Mesendoderm (in vitro differentiated cells): ENCODE measurements at regions not wholly inside any gene's neighbourhood (a gene's known extent, or its start where the extent isn't known, plus 50 kb on each side); places are given as distances from the start of the nearest gene placed in this dataset.

ENCODE experiments used
- DNase-seq: peaks from one replicate; pipeline ENCODE4 v3.0.0; 2013
- H2AK5ac ChIP-seq: 2 replicates; pipeline ENCODE4 v1.6.1; 2013; ENCODE audit warnings: low read length, inconsistent platforms
- H2BK120ac ChIP-seq: 2 replicates; pipeline ENCODE4 v1.6.1; 2013; ENCODE audit warnings: low read depth, mild to moderate bottlenecking, low read length, moderate library complexity, mixed read lengths
- H2BK15ac ChIP-seq: replicated peaks from 2 replicates; pipeline ENCODE4 v1.6.1; 2013; ENCODE audit warnings: low read depth, mild to moderate bottlenecking, moderate library complexity
- H2BK5ac ChIP-seq: 2 replicates; pipeline ENCODE4 v1.6.1; 2013; ENCODE audit warnings: low read length, inconsistent platforms
- H3K18ac ChIP-seq: 2 replicates; pipeline ENCODE4 v1.6.1; 2013; ENCODE audit warnings: mild to moderate bottlenecking, low read length, mixed read lengths
- H3K23ac ChIP-seq: one replicate; pipeline ENCODE4 v1.6.1; 2013; ENCODE audit warnings: low read length
- H3K27ac ChIP-seq: 2 replicates; pipeline ENCODE4 v1.5.1; 2013; ENCODE audit warnings: low read depth, mild to moderate bottlenecking, inconsistent platforms, low read length, moderate library complexity
- H3K27me3 ChIP-seq: 2 replicates; pipeline ENCODE4 v1.6.1; 2013; ENCODE audit warnings: low read length, control low read depth, mild to moderate bottlenecking, inconsistent platforms; ENCODE audit not compliant: insufficient read depth, poor library complexity
- H3K36me3 ChIP-seq: 2 replicates; pipeline ENCODE4 v1.6.1; 2013; ENCODE audit warnings: low read length, inconsistent platforms; ENCODE audit not compliant: control insufficient read depth, insufficient read depth
- H3K4ac ChIP-seq: one replicate; pipeline ENCODE4 v1.6.1; 2013; ENCODE audit warnings: low read depth, mild to moderate bottlenecking, low read length, moderate library complexity
- H3K4me1 ChIP-seq: 2 replicates; pipeline ENCODE4 v1.6.1; 2013; ENCODE audit warnings: low read depth, low read length, inconsistent platforms; ENCODE audit not compliant: control insufficient read depth
- H3K4me2 ChIP-seq: 2 replicates; pipeline ENCODE4 v1.6.1; 2013; ENCODE audit warnings: low read length
- H3K4me3 ChIP-seq: 2 replicates; pipeline ENCODE4 v1.5.1; 2013; ENCODE audit warnings: mild to moderate bottlenecking, low read length
- H3K56ac ChIP-seq: one replicate; pipeline ENCODE4 v1.6.1; 2013; ENCODE audit warnings: low read length
- H3K79me1 ChIP-seq: 2 replicates; pipeline ENCODE4 v1.6.1; 2013; ENCODE audit warnings: low read length, inconsistent platforms
- H3K79me2 ChIP-seq: 2 replicates; pipeline ENCODE4 v1.6.1; 2013; ENCODE audit warnings: mild to moderate bottlenecking, low read length; ENCODE audit not compliant: control insufficient read depth, insufficient read depth
- H3K9ac ChIP-seq: 2 replicates; pipeline ENCODE4 v1.6.1; 2013; ENCODE audit warnings: low read length, inconsistent platforms
- H4K5ac ChIP-seq: one replicate; pipeline ENCODE4 v1.6.1; 2013; ENCODE audit warnings: low read length
- H4K8ac ChIP-seq: one replicate; pipeline ENCODE4 v1.6.1; 2013; ENCODE audit warnings: low read depth, mild to moderate bottlenecking, control low read depth, low read length, moderate library complexity
- WGBS: extraction: QIAGEN DNeasy Blood & Tissue Kit; methylation state at CpG from one replicate; pipeline ENCODE4 v1.1.7; 2013; ENCODE audit warnings: low lambda C conversion rate, missing lambda C conversion rate; ENCODE audit not compliant: insufficient coverage; ENCODE audit errors: extremely low coverage; 5-methylcytosine and 5-hydroxymethylcytosine counted together

DNA sequence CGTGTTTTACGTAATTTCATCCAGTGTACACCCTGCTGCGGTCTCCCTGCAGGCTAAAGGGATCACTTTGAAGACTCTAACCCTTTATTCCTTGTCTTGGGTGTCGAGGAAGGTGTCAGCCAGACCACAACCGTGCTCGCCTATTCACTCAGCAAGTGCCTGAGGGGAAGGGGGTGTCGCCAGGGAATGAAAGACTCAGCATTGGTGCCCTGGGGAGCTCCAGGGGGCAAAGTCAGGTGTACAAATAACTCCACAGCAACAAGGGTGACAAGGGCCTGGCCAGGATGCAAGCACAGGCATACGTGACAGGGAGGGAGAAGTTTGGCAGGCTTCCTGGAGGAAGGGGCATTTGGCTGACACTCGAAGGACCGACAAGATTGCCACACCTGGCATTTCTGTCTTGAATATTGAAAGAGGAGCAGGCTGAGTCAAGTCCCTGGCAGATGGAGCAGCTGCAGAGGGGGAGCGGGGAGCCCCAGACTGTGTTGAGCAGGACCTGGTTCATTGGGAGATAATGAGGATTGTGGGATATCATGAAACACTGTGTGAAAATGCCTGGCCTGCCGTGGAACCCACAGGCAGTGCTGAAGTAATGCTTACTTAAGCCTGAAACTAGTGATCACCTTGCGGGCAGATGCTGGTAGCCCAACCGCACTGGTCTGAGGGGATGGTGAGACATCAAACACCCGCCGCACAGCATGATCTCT is 93.9 kb downstream of the RHOB start:
- no peak overlapping the region for H3K4me2 ChIP-seq

DNA sequence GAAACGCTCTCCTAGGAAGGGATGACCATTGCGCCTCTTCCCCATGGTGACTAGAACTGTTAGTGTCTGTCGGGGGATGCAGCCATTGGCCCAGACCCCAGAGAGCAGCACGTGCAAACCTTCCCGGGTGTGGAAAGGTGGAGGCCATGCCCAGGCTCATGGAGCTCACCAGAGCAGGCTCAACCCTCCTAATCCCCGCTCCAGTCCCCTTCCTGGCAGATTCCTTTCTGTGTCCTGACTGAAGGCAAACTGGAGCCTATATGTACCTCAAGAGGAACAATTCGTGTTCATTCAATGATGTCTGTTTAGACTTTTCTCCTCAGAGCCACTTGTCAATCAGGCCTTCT is 94.4 kb downstream of the RHOB start:
- H3K4ac ChIP-seq: no peak overlapping the region
- no peaks in the 10 kb centered on the region for H3K36me3 ChIP-seq
- no peak overlapping the region for H2BK5ac ChIP-seq
- H3K27me3 ChIP-seq: no peaks in the 10 kb centered on the region
- no peaks in the 10 kb centered on the region for H3K79me2 ChIP-seq
- no peaks in the 10 kb centered on the region for H3K79me1 ChIP-seq
- no peak overlapping the region for H2BK120ac ChIP-seq
- no peak for DNase-seq
- no peak overlapping the region for H2BK15ac ChIP-seq
- H4K5ac ChIP-seq: no peak overlapping the region
- no peak overlapping the region for H3K27ac ChIP-seq
- no peak overlapping the region for H3K4me3 ChIP-seq
- H3K56ac ChIP-seq: no peak overlapping the region
- H3K4me2 ChIP-seq: no peak overlapping the region
- WGBS: no CpG with 5 or more reads among the region's 7 CpGs
- no peak overlapping the region for H3K18ac ChIP-seq
- H2AK5ac ChIP-seq: no peak overlapping the region
- no peak overlapping the region for H3K23ac ChIP-seq
- H3K4me1 ChIP-seq: peaks cover 10% of the 10 kb centered on the region
- H4K8ac ChIP-seq: no peak overlapping the region
- no peak overlapping the region for H3K9ac ChIP-seq

More for the DNA sequence above, 93.9 kb downstream of the RHOB start:
- no peaks in the 10 kb centered on the region for H3K36me3 ChIP-seq
- H3K79me1 ChIP-seq: no peaks in the 10 kb centered on the region
- no peak for DNase-seq
- no peak overlapping the region for H2BK15ac ChIP-seq
- H2BK120ac ChIP-seq: no peak overlapping the region
- no CpG with 5 or more reads among the region's 16 CpGs for WGBS
- H4K8ac ChIP-seq: no peak overlapping the region
- H3K9ac ChIP-seq: no peak overlapping the region
- H3K56ac ChIP-seq: peak overlapping the region; percentile 62
- no peaks in the 10 kb centered on the region for H3K27me3 ChIP-seq
- no peak overlapping the region for H3K4me3 ChIP-seq
- no peak overlapping the region for H3K27ac ChIP-seq
- H3K23ac ChIP-seq: no peak overlapping the region
- H3K18ac ChIP-seq: peak overlapping the region; percentile 33
- no peaks in the 10 kb centered on the region for H3K79me2 ChIP-seq
- H4K5ac ChIP-seq: no peak overlapping the region
- no peak overlapping the region for H3K4ac ChIP-seq
- H2BK5ac ChIP-seq: no peak overlapping the region
- no peak overlapping the region for H2AK5ac ChIP-seq
- peaks cover 10% of the 10 kb centered on the region for H3K4me1 ChIP-seq

- Histone ChIP-seq H4K5ac (no peak overlapping the region), H3K4ac (no peak overlapping the region), H3K27ac (no peak overlapping the region), H2BK15ac (no peak overlapping the region), H3K79me2 (no peaks in the 10 kb centered on the region), H3K27me3 (no peaks in the 10 kb centered on the region), H3K56ac (peak overlapping the region; percentile 11), H3K4me3 (no peak overlapping the region), H3K4me2 (no peak overlapping the region), H3K9ac (no peak overlapping the region), H3K79me1 (no peaks in the 10 kb centered on the region), H3K18ac (no peak overlapping the region), H2AK5ac (no peak overlapping the region), H3K4me1 (peaks cover 10% of the 10 kb centered on the region), H2BK5ac (no peak overlapping the region), H3K36me3 (no peaks in the 10 kb centered on the region), H2BK120ac (no peak overlapping the region), H4K8ac (no peak overlapping the region), H3K23ac (no peak overlapping the region)
- WGBS: no CpG with 5 or more reads among the region's 5 CpGs
- DNase-seq: no peak
Measured at GRCh38 chr2:20541651-20542050, 94.8 kb downstream of the RHOB start.

GRCh38 chr2:20542269-20542668 is 95.4 kb downstream of the RHOB start:
- H2BK5ac ChIP-seq: no peak overlapping the region
- H3K27ac ChIP-seq: no peak overlapping the region
- no peak overlapping the region for H2BK120ac ChIP-seq
- H3K79me1 ChIP-seq: no peaks in the 10 kb centered on the region
- H3K4me3 ChIP-seq: no peak overlapping the region
- no CpG with 5 or more reads among the region's 13 CpGs for WGBS
- H4K5ac ChIP-seq: no peak overlapping the region
- no peak overlapping the region for H2BK15ac ChIP-seq
- H3K4ac ChIP-seq: no peak overlapping the region
- no peak overlapping the region for H3K18ac ChIP-seq
- peaks cover 9% of the 10 kb centered on the region for H3K4me1 ChIP-seq
- H4K8ac ChIP-seq: no peak overlapping the region
- no peaks in the 10 kb centered on the region for H3K36me3 ChIP-seq
- no peak overlapping the region for H3K23ac ChIP-seq
- no peak for DNase-seq
- H3K27me3 ChIP-seq: no peaks in the 10 kb centered on the region
- H3K79me2 ChIP-seq: no peaks in the 10 kb centered on the region
- H3K4me2 ChIP-seq: no peak overlapping the region
- no peak overlapping the region for H3K9ac ChIP-seq
- no peak overlapping the region for H2AK5ac ChIP-seq
- H3K56ac ChIP-seq: no peak overlapping the region

DNA sequence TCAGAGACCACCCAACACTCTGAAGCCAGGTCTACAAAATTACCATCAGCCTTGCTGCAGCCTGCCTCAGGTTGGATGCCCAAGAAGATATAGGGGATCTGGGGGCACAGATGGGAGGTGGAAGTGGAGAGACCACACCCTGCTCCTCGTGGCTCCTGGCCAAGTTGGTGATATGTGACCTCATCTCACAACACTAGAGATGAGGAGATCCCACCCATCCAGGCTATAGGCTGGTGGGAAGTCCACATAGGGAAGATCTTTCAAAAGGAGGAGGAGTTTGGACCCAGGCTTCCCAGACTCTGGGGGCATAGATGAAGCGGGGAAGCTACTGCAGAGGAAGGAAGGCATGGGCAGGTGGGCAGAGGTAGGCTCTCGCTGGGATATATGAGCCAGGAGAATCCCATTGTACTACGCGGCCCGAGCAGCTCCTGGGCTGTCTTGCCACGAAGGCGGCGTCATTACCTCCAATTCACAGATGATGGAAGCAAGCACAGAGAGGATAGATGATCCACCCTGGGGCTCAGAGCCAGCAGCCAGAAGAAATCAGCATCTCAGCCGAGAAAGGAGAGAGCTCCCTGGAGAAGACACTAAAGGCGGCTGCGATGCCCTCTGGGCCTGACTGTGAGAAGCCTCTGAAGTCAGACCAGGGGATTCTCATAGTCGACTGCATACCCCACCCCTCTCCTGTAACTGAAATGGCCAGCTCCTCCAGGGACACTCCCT is 96.0 kb downstream of the RHOB start:
- Histone ChIP-seq H2BK5ac (no peak overlapping the region), H3K4ac (no peak overlapping the region), H3K56ac (no peak overlapping the region), H3K4me2 (no peak overlapping the region), H3K79me2 (no peaks in the 10 kb centered on the region), H2BK15ac (no peak overlapping the region), H3K27me3 (no peaks in the 10 kb centered on the region), H3K9ac (no peak overlapping the region), H3K18ac (no peak overlapping the region), H3K4me1 (peaks cover 3% of the 10 kb centered on the region), H3K4me3 (no peak overlapping the region), H3K27ac (no peak overlapping the region), H3K36me3 (no peaks in the 10 kb centered on the region), H3K23ac (no peak overlapping the region), H4K5ac (no peak overlapping the region), H2AK5ac (no peak overlapping the region), H4K8ac (no peak overlapping the region), H2BK120ac (no peak overlapping the region), H3K79me1 (no peaks in the 10 kb centered on the region)
- no peak for DNase-seq
- no CpG with 5 or more reads among the region's 13 CpGs for WGBS
